Omental fat pad (tissue), 3 donors: ENCODE measurements at regions not wholly inside any gene's neighbourhood (a gene's known extent, or its start where the extent isn't known, plus 50 kb on each side); places are given as distances from the start of the nearest gene placed in this dataset.

Source experiments
- ATAC-seq: fragments of 150-250 bp; one replicate; pipeline ENCODE4 v1.9.1; 2016; ENCODE audit warnings: mild to moderate bottlenecking, moderate library complexity; ENCODE audit not compliant: low FRiP score
- DNase-seq: peaks from one replicate; pipeline ENCODE4 v3.0.0-alpha.2; 2019; ENCODE audit warnings: low spot score
- TF ChIP-seq, protein P1 (sequence below), 3 donors: fragments of 450-650 bp; IDR thresholded peaks; one replicate each; pipeline ENCODE4 v1.5.1; 2016 to 2017; ENCODE audit warnings: antibody characterized with exemption in 3 of 3, mild to moderate bottlenecking in 3 of 3, moderate library complexity in 2 of 3

DNA sequence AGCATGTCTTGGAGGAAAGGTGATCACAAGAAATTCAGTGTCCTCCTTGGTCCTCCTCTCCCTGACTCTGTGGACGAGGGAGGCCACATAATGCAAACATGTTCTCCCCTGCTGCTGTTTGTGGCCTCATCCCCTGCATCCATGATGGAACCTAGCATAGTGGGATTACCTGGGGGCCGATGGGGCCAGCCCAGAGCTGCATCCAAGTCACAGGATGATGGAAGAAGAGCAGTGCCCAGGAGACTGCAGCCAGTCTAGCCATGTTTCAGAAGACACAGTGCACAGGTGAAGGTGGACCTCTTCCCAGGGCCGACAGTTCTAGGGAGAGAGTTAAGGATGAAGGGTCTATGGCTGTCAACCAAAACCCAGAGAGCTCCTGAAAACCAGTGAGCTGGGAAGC, 213.6 kb upstream of the B3GAT1 start:
- DNase-seq (no peak), ATAC-seq (no peak)
- TF ChIP-seq, protein P1, sequence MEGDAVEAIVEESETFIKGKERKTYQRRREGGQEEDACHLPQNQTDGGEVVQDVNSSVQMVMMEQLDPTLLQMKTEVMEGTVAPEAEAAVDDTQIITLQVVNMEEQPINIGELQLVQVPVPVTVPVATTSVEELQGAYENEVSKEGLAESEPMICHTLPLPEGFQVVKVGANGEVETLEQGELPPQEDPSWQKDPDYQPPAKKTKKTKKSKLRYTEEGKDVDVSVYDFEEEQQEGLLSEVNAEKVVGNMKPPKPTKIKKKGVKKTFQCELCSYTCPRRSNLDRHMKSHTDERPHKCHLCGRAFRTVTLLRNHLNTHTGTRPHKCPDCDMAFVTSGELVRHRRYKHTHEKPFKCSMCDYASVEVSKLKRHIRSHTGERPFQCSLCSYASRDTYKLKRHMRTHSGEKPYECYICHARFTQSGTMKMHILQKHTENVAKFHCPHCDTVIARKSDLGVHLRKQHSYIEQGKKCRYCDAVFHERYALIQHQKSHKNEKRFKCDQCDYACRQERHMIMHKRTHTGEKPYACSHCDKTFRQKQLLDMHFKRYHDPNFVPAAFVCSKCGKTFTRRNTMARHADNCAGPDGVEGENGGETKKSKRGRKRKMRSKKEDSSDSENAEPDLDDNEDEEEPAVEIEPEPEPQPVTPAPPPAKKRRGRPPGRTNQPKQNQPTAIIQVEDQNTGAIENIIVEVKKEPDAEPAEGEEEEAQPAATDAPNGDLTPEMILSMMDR (IDR thresholded peaks at IDR 0.05), result no peak

DNA sequence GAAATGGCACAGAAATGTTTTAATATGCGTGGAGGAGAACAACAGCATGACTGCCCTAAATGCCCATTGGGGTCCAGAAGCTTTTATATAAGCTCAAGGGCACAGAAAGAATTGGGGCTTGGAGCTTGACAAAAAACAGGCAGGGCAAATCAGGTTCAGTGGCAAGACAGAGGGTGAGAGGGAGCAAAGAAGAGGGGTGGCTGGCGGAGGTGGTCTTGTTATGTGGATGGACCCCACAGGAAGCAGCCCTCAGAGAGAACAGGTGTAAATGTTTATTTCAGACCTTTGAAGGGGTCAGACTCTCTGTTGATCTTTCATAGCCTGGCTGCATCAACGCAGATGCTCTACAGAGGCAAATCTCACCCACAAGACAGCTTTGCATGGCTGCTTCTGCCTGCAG, 213.1 kb upstream of the B3GAT1 start:
- no peak for DNase-seq
- ATAC-seq, result no peak

DNA sequence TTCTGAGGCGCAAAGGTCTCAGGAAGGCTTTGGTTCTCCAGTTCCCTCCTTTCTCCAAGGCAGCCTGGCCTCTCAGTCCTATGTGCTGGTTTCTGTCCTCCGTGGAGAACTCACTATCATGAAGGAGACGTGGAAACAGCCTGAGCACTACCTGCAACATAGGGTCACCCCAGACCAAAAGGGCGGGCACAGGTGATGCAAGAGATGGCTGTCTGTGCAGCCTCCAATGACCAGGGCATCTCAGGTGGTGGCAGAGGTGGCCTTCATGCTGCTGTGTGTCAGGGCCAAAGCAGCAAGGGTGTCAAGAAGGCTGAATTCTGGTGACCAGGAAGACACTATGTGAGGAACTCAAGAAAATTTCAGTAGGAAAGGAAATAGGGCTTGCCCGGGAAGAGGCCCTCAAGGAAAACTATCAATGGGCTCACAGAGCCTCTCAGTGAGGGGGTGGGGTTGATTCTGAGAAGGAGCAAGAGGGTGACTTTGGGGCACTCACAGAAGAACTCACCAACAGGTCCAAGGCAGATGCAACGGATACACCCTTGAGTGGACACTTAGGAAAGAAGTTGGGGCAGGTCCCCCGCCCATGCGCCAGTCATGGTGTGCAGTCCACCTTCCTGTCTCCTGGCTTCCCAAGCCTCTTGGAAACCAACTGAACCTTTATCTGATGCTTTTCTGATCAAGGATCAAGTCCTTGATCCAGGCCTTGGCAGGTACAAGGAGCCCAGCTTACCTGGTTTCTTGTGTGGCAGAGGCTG, 212.3 kb upstream of the B3GAT1 start:
- no peak for ATAC-seq
- no peak for DNase-seq
- TF ChIP-seq, protein P1 (IDR thresholded peaks at IDR 0.05), result no peak

More for the DNA sequence above, 213.1 kb upstream of the B3GAT1 start:
- TF ChIP-seq, protein P1 (IDR thresholded peaks at IDR 0.05), result no peak

DNA sequence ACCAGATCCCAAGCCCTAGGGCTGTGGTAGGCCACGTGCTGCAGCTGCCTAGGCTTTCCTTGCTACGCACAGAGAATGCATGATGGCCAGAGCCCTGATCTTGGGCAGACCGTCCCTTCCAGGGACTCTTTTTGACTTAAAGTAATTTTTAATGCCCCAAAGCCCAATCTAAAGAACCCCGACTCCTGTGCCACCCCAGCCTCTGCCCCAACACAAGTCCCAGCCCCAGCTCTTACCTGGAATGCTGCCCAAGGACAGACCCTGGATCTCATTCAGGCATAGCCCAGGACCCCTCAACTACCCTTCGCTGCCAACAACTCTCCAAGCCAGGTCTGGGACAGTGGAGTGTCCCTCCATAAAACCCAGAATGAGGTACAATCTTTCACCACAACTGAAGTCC, 211.7 kb upstream of the B3GAT1 start:
- TF ChIP-seq, protein P1 (IDR thresholded peaks at IDR 0.05), result no peak
- DNase-seq, result no peak

DNA sequence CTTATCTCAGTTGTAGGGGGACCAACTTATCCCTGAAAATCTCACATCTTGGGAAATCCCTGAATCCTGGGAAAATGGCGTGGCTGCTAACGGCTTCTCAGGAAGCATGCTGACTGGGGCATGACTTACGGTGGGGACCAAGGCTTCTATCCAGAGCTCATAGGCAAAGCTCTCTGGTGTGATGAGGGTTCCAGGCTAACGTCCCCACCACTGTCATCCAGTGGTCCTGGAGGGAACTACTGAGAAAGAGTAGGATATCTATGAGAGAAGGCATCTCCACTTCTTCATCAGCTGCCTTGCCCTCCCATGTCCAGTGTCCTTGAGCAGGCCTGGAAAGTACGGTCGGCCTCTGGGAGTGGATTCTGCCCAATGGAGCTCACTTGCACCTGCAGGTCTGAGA, 210.4 kb upstream of the B3GAT1 start:
- TF ChIP-seq, protein P1 (IDR thresholded peaks at IDR 0.05), result no peak
- no peak for ATAC-seq
- DNase-seq, result no peak

More for the DNA sequence above, 211.7 kb upstream of the B3GAT1 start:
- no peak for ATAC-seq

DNA sequence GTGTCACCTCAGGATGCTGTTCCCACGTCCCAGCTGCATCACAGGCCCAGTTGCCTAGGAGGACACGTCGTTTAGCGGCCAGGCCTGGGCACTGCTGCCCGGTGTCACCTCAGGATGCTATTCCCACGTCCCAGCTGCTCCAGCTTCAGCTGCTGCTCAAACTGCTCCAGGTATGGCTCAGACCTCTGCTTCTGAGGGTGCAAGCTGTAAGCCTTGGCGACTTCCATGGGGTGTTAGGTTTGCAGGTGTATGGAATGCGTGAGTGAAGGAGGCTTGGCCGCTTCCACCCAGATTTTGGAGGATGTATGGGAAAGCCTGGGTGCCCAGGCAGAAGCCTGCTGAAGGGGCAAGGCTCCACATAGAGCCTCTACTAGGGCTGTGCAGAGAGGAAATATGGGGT, 205.3 kb upstream of the B3GAT1 start:
- TF ChIP-seq, protein P1 (IDR thresholded peaks at IDR 0.05), result no peak
- DNase-seq (no peak), ATAC-seq (no peak)

DNA sequence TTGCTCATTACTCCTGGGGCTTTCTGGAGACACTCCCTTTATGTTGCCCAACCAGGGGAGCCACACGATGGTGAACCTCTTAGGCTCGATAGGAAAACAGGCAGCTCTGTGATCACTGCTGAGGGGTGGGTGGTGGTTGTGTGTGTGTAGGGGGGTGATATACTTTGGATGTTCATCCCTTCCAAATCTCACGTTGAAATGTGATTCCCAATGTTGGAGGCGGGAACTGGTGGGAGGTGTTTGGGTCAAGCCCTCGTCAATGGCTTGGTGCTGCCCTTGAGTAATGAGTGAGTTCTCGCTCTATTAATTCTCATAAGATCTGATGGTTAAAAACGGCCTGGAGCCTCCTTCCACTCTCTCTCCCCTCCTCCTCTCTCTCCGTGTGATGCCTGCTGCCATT, 204.0 kb upstream of the B3GAT1 start:
- TF ChIP-seq, protein P1 (IDR thresholded peaks at IDR 0.05), result no peak
- no peak for ATAC-seq
- no peak for DNase-seq
